MV-4-11 (cell line): ENCODE measurements at regions not wholly inside any gene's neighbourhood (a gene's known extent, or its start where the extent isn't known, plus 50 kb on each side); places are given as distances from the start of the nearest gene placed in this dataset.

Source experiments
- DNase-seq: peaks from one replicate; lab custom pipeline; 2025; lab: John Stamatoyannopoulos, UW

GRCh38 chr1:14442669-14443068, 155.8 kb upstream of the KAZN start:
- no peak for DNase-seq

- no peak for DNase-seq
Measured at GRCh38 chr1:14443164-14443787, 155.2 kb upstream of the KAZN start.

GRCh38 chr1:14451217-14451616, 147.3 kb upstream of the KAZN start:
- DNase-seq = no peak

GRCh38 chr1:14452551-14452950, 145.9 kb upstream of the KAZN start:
- DNase-seq = no peak

- no peak for DNase-seq
Measured at GRCh38 chr1:14460173-14460572, 138.3 kb upstream of the KAZN start.

GRCh38 chr1:14462851-14463250, 135.6 kb upstream of the KAZN start:
- DNase-seq = no peak

- no peak for DNase-seq
Measured at GRCh38 chr1:14466006-14466405, 132.5 kb upstream of the KAZN start.

- DNase-seq = no peak
Measured at GRCh38 chr1:14467112-14467511, 131.4 kb upstream of the KAZN start.

- DNase-seq = no peak
Measured at GRCh38 chr1:14468751-14469150, 129.7 kb upstream of the KAZN start.

- DNase-seq = no peak
Measured at GRCh38 chr1:14470802-14471201, 127.7 kb upstream of the KAZN start.

- DNase-seq = no peak
Measured at GRCh38 chr1:14474856-14475255, 123.6 kb upstream of the KAZN start.

GRCh38 chr1:14476170-14476955, 122.1 kb upstream of the KAZN start:
- DNase-seq = no peak

GRCh38 chr1:14478120-14478519, 120.4 kb upstream of the KAZN start:
- no peak for DNase-seq

GRCh38 chr1:14479865-14480264, 118.6 kb upstream of the KAZN start:
- no peak for DNase-seq

- no peak for DNase-seq
Measured at GRCh38 chr1:14482784-14483450, 115.6 kb upstream of the KAZN start.

- no peak for DNase-seq
Measured at GRCh38 chr1:14485285-14485684, 113.2 kb upstream of the KAZN start.

- DNase-seq = no peak
Measured at GRCh38 chr1:14486401-14487201, 111.9 kb upstream of the KAZN start.

- no peak for DNase-seq
Measured at GRCh38 chr1:14487671-14488070, 110.8 kb upstream of the KAZN start.

- DNase-seq = no peak
Measured at GRCh38 chr1:14494911-14495310, 103.6 kb upstream of the KAZN start.

GRCh38 chr1:14495381-14495780, 103.1 kb upstream of the KAZN start:
- DNase-seq = no peak

- no peak for DNase-seq
Measured at GRCh38 chr1:14495996-14496395, 102.5 kb upstream of the KAZN start.

- no peak for DNase-seq
Measured at GRCh38 chr1:14498839-14499238, 99.6 kb upstream of the KAZN start.
